GM21529 (cell line): ENCODE measurements at regions not wholly inside any gene's neighbourhood (a gene's known extent, or its start where the extent isn't known, plus 50 kb on each side); places are given as distances from the start of the nearest gene placed in this dataset.
A peak's percentile ranks its signal among the peaks of the same experiment; 100 is the strongest.

Experiments
- ATAC-seq: cut with Tn5 transposase; IDR thresholded peaks from one replicate; pipeline ENCODE4 v1.9.1; 2021; ENCODE audit not compliant: unreplicated experiment

GRCh38 chr5:125196481-125197111 lies 450.2 kb upstream of the ZNF608 start:
- no peak for ATAC-seq

- ATAC-seq = no peak
These were observed 450.9 kb upstream of the ZNF608 start for GRCh38 chr5:125197321-125197720.

- ATAC-seq = no peak
These were observed 452.0 kb upstream of the ZNF608 start for GRCh38 chr5:125198270-125198974.

GRCh38 chr5:125199373-125199772 lies 452.9 kb upstream of the ZNF608 start:
- ATAC-seq = no peak

- ATAC-seq = no peak
These were observed 453.8 kb upstream of the ZNF608 start for GRCh38 chr5:125199968-125200865.

GRCh38 chr5:125200866-125201373 lies 454.5 kb upstream of the ZNF608 start:
- no peak for ATAC-seq

GRCh38 chr5:125201446-125202052 lies 455.1 kb upstream of the ZNF608 start:
- no peak for ATAC-seq

GRCh38 chr5:125202353-125202752 lies 455.9 kb upstream of the ZNF608 start:
- no peak for ATAC-seq

- ATAC-seq = no peak
These were observed 456.5 kb upstream of the ZNF608 start for GRCh38 chr5:125202871-125203438.

- ATAC-seq = no peak
These were observed 457.5 kb upstream of the ZNF608 start for GRCh38 chr5:125203912-125204311.

- no peak for ATAC-seq
These were observed 459.3 kb upstream of the ZNF608 start for GRCh38 chr5:125205601-125206225.

- no peak for ATAC-seq
These were observed 461.4 kb upstream of the ZNF608 start for GRCh38 chr5:125207856-125208255.

GRCh38 chr5:125209650-125210049 lies 463.2 kb upstream of the ZNF608 start:
- no peak for ATAC-seq

- ATAC-seq = no peak
These were observed 464.0 kb upstream of the ZNF608 start for GRCh38 chr5:125210242-125210947.

GRCh38 chr5:125214080-125214479 lies 467.6 kb upstream of the ZNF608 start:
- ATAC-seq = peak; percentile 97

GRCh38 chr5:125215593-125215992 lies 469.2 kb upstream of the ZNF608 start:
- no peak for ATAC-seq

GRCh38 chr5:125219710-125220109 lies 473.3 kb upstream of the ZNF608 start:
- no peak for ATAC-seq

- ATAC-seq = no peak
These were observed 473.8 kb upstream of the ZNF608 start for GRCh38 chr5:125220284-125220683.

GRCh38 chr5:125222597-125223240 lies 476.3 kb upstream of the ZNF608 start:
- no peak for ATAC-seq
